Neural cell (in vitro differentiated cells): ENCODE measurements at regions not wholly inside any gene's neighbourhood (a gene's known extent, or its start where the extent isn't known, plus 50 kb on each side); places are given as distances from the start of the nearest gene placed in this dataset.

Source experiments
- CTCF ChIP-seq: fragments of 450-650 bp; IDR thresholded peaks from 2 replicates; pipeline ENCODE4 v1.5.1; 2014; ENCODE audit warnings: antibody characterized with exemption, mild to moderate bottlenecking, moderate library complexity; ENCODE audit not compliant: poor library complexity, severe bottlenecking
- EZH2 ChIP-seq: fragments of 200-600, 300-800 bp; shearing (Covaris generic), sonication (generic); IDR thresholded peaks from 2 replicates; pipeline ENCODE4 v1.6.1; 2014; ENCODE audit warnings: antibody characterized with exemption, low read length, borderline replicate concordance, mild to moderate bottlenecking; ENCODE audit not compliant: insufficient read depth, poor library complexity, severe bottlenecking
- MXI1 ChIP-seq: fragments of 450-650 bp; conservative IDR thresholded peaks from 2 replicates; pipeline ENCODE4 v1.6.1; 2014; ENCODE audit warnings: antibody characterized with exemption, mild to moderate bottlenecking; ENCODE audit not compliant: poor library complexity, severe bottlenecking
- POLR2AphosphoS5 ChIP-seq: IDR thresholded peaks from 2 replicates; pipeline ENCODE4 v1.6.1; 2012
- REST ChIP-seq: IDR thresholded peaks from 2 replicates; pipeline ENCODE4 v1.6.1; 2012; ENCODE audit warnings: borderline replicate concordance

- TF ChIP-seq POLR2AphosphoS5 (no peak), CTCF (no peak), EZH2 (no peak), MXI1 (no peak), REST (no peak)
Measured at GRCh38 chr3:28824316-28824715, 456.6 kb upstream of the RBMS3 start.
